Heart right ventricle (tissue), 16 donors: ENCODE measurements at regions not wholly inside any gene's neighbourhood (a gene's known extent, or its start where the extent isn't known, plus 50 kb on each side); places are given as distances from the start of the nearest gene placed in this dataset.
A peak's percentile ranks its signal among the peaks of the same experiment; 100 is the strongest.

Experiments used
- ATAC-seq, 8 donors: fragments of 200-7000 bp; cut with Tn5 transposase; one replicate each; pipeline ENCODE4 v1.9.1; 2020; ENCODE audit warnings: mild to moderate bottlenecking in 8 of 8, moderate library complexity in 8 of 8, moderate number of reproducible peaks in 1 of 8
- DNase-seq, 2 donors: peaks; one replicate each; pipeline ENCODE4 v3.0.0-alpha.2; 2020
- H3K27ac ChIP-seq, 10 donors: fragments of 200-600 bp; sonication (generic) in 2 of 10; one replicate each; pipeline versions ENCODE4 v1.5.0 to v1.8.0; 2020 to 2022; ENCODE audit warnings: mild to moderate bottlenecking in 3 of 10
- H3K27me3 ChIP-seq, 7 donors: fragments of 200-600 bp; one replicate each; pipeline ENCODE4 v1.8.0; 2021 to 2022; ENCODE audit warnings: mild to moderate bottlenecking in 2 of 7
- H3K36me3 ChIP-seq, 9 donors: fragments of 200-600 bp; sonication (generic) in 1 of 9; one replicate each; pipeline versions ENCODE4 v1.5.0 to v1.8.0; 2020 to 2022; ENCODE audit warnings: mild to moderate bottlenecking in 2 of 9
- H3K4me1 ChIP-seq, 9 donors: fragments of 200-600 bp; sonication (generic) in 1 of 9; one replicate each; pipeline versions ENCODE4 v1.5.0 to v1.8.0; 2020 to 2022; ENCODE audit warnings: mild to moderate bottlenecking in 4 of 9
- H3K4me3 ChIP-seq, 10 donors: fragments of 200-600 bp; sonication (generic) in 2 of 10; one replicate each; pipeline versions ENCODE4 v1.5.0 to v1.8.0; 2020 to 2022; ENCODE audit warnings: mild to moderate bottlenecking in 7 of 10, moderate library complexity in 2 of 10
- H3K9me3 ChIP-seq, 11 donors: fragments of 200-600 bp in 10 of 11; sonication (generic) in 2 of 11; one replicate each; pipeline versions ENCODE4 v1.5.0 to v1.8.0; 2013 to 2022; ENCODE audit warnings: mild to moderate bottlenecking in 2 of 11, control low read depth in 1 of 11, moderate library complexity in 1 of 11
- WGBS, 2 donors: extraction: QIAGEN DNeasy Blood & Tissue Kit; methylation state at CpG; one replicate each; pipeline ENCODE4 v1.1.7; 2013; ENCODE audit warnings: inconsistent platforms in 1 of 2; 5-methylcytosine and 5-hydroxymethylcytosine counted together
- intact Hi-C, 10 donors: fragments of 100-400 bp; cut with DNase I; formaldehyde crosslinking; loops; one replicate each; pipeline versions ENCODE4 v1.11.1 to v1.14.2; 2022
- TF ChIP-seq, protein P1 (sequence below), 9 donors: fragments of 200-600 bp; sonication (generic) in 2 of 9; IDR thresholded peaks; one replicate each; pipeline versions ENCODE4 v1.5.0 to v1.8.0; 2021 to 2022; ENCODE audit warnings: antibody characterized with exemption in 9 of 9, mild to moderate bottlenecking in 5 of 9, moderate library complexity in 1 of 9
- donor health status: Arrhythmogenic right ventricular cardiomyopathy.
- donor health status: ischemic (EF 13 %, LVEDD 7.1; RV severe dilation, severe dysfunction).
- donor health status: healthy with polysubstance abuse.
- donor health status: DM: no; HTN: yes; CAD: no.
- donor health status: DM: no; HTN: no; CAD: no.
- donor health status: ischemic (EF 25% LVEDD 6.9; RV normal size, moderate dysfunction).
- donor health status: ischemic (EF 25% LVEDD 5.7; RV mildly dilated, moderate dysfunction).
- donor health status: healthy.
- donor health status: DM: yes; HTN: yes; CAD: no.
- donor health status: Ischemic cardiomyopathy.
- donor health status: ischemic (EF 35%, LVEDD 5.7; RV mildly dilated, moderate dysfunction).
- donor health status: nonischemic (EF 11% LVEDD 7.7; RV severe dilation, severe dysfunction).
- donor health status: DM: yes; HTN: yes; CAD: no.
- donor health status: PGD.
- donor health status: ischemic (EF 29% LVEDD 5.4; RV normal size, mild dysfunction).
- donor health status: nonischemic (EF 23%, LVEDD 6.1; RV moderate dilation, normal function).

DNA sequence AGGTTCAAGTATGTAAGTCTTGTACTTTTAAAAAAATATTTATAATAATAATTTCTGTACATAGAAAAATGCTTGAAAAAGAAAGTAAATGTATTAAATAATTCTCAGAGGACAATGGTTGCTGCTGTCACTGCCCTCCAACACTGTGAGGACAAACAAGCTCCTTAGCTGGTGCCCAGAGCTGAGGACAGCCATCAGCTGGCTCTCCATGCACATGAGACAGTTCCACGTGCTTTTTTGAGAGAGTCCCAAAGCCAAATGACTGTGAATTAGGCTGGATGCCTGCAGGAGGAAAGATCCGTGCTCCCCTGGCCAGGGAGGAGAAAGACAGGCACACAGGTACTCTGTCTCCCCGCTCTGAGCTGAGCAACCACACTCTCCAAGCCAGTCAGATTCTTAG lies 115.5 kb upstream of the IRX5 start:
- TF ChIP-seq, protein P1, sequence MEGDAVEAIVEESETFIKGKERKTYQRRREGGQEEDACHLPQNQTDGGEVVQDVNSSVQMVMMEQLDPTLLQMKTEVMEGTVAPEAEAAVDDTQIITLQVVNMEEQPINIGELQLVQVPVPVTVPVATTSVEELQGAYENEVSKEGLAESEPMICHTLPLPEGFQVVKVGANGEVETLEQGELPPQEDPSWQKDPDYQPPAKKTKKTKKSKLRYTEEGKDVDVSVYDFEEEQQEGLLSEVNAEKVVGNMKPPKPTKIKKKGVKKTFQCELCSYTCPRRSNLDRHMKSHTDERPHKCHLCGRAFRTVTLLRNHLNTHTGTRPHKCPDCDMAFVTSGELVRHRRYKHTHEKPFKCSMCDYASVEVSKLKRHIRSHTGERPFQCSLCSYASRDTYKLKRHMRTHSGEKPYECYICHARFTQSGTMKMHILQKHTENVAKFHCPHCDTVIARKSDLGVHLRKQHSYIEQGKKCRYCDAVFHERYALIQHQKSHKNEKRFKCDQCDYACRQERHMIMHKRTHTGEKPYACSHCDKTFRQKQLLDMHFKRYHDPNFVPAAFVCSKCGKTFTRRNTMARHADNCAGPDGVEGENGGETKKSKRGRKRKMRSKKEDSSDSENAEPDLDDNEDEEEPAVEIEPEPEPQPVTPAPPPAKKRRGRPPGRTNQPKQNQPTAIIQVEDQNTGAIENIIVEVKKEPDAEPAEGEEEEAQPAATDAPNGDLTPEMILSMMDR (IDR thresholded peaks at IDR 0.05), result no peak
- Histone ChIP-seq H3K27me3 (no peaks in the 10 kb centered on the region), H3K27ac (no peak overlapping the region), H3K9me3 (no peaks in the 10 kb centered on the region), H3K4me1 (no peaks in the 10 kb centered on the region), H3K36me3 (no peaks in the 10 kb centered on the region), H3K4me3 (no peak overlapping the region)
- intact Hi-C loops, result loop anchor here in 8 of 10 donors (5.0 to 10.0 kb wide), 7 partner anchors 112 to 860 kb away; partner anchors contain the start of gene IRX3 (in 4 of the 8)
- 57 to 60% methylated on average over 3 of the region's 3 CpGs for WGBS, 2 donors
- ATAC-seq, result peak; percentile 58 to 95 (median 70)
- DNase-seq, result peak in 1 of 2 donors; percentile 10

DNA sequence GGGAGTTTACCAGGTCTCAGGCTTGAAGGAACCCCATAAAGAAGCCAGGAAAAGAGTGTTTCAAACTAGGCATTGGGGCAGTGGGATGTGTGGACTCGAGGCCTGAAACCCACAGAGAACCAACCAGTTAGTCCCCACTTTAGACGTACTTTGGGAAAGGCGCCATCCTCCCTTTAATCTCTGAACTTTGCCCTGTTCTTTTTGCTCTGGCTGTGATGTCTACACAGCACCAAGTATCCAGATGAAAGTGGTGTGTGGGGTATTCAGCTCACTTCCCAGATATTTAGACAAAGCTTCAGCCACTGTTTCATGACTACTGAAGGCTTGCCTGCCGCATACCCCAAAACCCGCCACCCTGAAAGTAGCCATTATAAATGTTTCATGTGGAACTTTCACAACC lies 116.9 kb upstream of the IRX5 start:
- 89 to 92% methylated on average over 5 of the region's 5 CpGs for WGBS, 2 donors
- Histone ChIP-seq H3K4me1 (no peaks in the 10 kb centered on the region), H3K36me3 (no peaks in the 10 kb centered on the region), H3K9me3 (no peaks in the 10 kb centered on the region), H3K27me3 (no peaks in the 10 kb centered on the region), H3K4me3 (no peak overlapping the region), H3K27ac (no peak overlapping the region)
- DNase-seq, result no peak
- no peak for ATAC-seq
- TF ChIP-seq, protein P1 (IDR thresholded peaks at IDR 0.05), result no peak
- intact Hi-C loops, result loop anchor here in 5 of 10 donors (2.0 to 10.0 kb wide), 5 partner anchors 519 to 859 kb away; partner anchors contain the start of gene IRX3 (in 3 of the 5)

DNA sequence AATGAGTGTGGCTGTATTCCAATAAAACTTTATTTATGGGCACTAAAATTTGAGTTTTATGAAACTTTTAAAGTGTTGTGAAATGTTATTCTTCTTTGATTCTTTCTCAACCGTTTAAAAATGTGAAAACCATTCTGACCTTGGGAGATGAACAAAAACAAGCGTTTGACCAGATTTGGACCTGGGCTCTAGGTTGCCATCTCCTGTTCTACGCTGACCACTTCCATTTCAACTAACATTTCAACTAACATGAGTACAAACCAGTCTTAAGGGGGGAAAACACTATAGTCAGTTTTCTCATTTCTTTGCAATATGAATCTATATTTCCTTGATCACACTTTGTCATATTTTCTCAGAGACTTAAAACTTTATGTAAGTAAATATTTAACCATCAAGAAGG lies 118.4 kb upstream of the IRX5 start:
- Histone ChIP-seq H3K36me3 (no peaks in the 10 kb centered on the region), H3K27ac (no peak overlapping the region), H3K4me3 (no peak overlapping the region), H3K9me3 (no peaks in the 10 kb centered on the region), H3K27me3 (no peaks in the 10 kb centered on the region), H3K4me1 (no peaks in the 10 kb centered on the region)
- 35 to 36% methylated on average over 3 of the region's 3 CpGs for WGBS, 2 donors
- ATAC-seq (peak in 1 of 8 donors; percentile 59), DNase-seq (no peak)
- intact Hi-C loops, result loop anchor here in 5 of 10 donors (2.0 to 10.0 kb wide), 5 partner anchors 517 to 857 kb away; partner anchors contain the start of gene IRX3 (in 3 of the 5)
- TF ChIP-seq, protein P1 (IDR thresholded peaks at IDR 0.05), result peak in 6 of 9 donors; percentile 30 to 57 (median 48)

DNA sequence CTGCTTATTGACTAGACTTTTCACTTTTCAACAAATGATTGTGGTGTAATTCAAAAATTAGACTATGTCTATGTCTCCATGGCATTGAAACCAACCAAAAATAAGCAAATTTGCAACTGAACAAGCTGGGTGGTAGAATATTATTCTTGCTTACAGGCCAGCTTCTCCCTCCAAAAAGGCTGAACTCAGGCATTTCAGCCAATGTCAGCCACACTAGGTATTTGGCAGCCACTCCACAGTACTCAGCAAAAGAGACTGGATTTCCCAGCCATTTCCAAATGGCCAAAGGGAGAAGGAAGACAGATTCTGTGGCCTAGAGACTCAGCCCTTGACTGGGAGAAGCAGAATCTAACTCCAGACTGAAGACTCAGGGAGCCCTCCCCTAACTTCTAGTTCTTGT lies 121.8 kb upstream of the IRX5 start:
- Histone ChIP-seq H3K9me3 (no peaks in the 10 kb centered on the region), H3K4me1 (peaks cover 0 to 5% (median 0%) of the 10 kb centered on the region in 9 donors), H3K27me3 (no peaks in the 10 kb centered on the region), H3K4me3 (no peak overlapping the region), H3K27ac (no peak overlapping the region), H3K36me3 (no peaks in the 10 kb centered on the region)
- intact Hi-C loops, result loop anchor here in 2 of 10 donors (10.0 kb wide), 2 partner anchors 304 to 914 kb away; no protein-coding TSS in a partner anchor
- no peak for DNase-seq
- TF ChIP-seq, protein P1 (IDR thresholded peaks at IDR 0.05), result no peak
- ATAC-seq, result no peak
